GM12873 (cell line): ENCODE measurements at regions not wholly inside any gene's neighbourhood (a gene's known extent, or its start where the extent isn't known, plus 50 kb on each side); places are given as distances from the start of the nearest gene placed in this dataset.

Experiments
- TF ChIP-seq, protein P1 (sequence below): IDR thresholded peaks from 2 replicates; pipeline ENCODE4 v1.5.1; 2012; ENCODE audit warnings: low read depth, mild to moderate bottlenecking, moderate library complexity, low read length, control low read depth; ENCODE audit not compliant: insufficient read depth; ENCODE audit errors: missing control alignments

- TF ChIP-seq, protein P1, sequence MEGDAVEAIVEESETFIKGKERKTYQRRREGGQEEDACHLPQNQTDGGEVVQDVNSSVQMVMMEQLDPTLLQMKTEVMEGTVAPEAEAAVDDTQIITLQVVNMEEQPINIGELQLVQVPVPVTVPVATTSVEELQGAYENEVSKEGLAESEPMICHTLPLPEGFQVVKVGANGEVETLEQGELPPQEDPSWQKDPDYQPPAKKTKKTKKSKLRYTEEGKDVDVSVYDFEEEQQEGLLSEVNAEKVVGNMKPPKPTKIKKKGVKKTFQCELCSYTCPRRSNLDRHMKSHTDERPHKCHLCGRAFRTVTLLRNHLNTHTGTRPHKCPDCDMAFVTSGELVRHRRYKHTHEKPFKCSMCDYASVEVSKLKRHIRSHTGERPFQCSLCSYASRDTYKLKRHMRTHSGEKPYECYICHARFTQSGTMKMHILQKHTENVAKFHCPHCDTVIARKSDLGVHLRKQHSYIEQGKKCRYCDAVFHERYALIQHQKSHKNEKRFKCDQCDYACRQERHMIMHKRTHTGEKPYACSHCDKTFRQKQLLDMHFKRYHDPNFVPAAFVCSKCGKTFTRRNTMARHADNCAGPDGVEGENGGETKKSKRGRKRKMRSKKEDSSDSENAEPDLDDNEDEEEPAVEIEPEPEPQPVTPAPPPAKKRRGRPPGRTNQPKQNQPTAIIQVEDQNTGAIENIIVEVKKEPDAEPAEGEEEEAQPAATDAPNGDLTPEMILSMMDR = no peak
Measured at GRCh38 chr6:66230591-66230990, 523.6 kb upstream of the EYS start.

- TF ChIP-seq, protein P1 = no peak
Measured at GRCh38 chr6:66226109-66226508, 519.1 kb upstream of the EYS start.

GRCh38 chr6:66210964-66211363, 503.9 kb upstream of the EYS start:
- TF ChIP-seq, protein P1 = no peak

DNA sequence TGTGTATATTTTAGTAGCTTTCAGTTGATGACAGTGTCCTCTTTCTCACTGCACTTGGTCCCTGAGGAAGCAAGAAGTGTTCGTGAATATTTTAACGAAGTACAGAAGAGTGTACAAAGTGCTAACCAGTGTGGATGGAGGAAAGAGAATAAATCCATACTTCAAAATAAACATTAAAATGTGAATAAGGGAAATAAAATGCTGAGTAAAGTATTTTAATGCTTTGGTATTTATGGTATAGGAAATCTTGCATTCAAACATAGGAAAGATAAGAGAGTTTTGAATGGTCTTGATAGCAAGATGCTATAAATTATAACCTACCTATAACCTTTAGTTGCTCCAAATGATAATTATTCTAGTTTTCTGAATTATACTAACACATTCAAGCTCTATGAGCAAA, 493.4 kb upstream of the EYS start:
- TF ChIP-seq, protein P1 = no peak

- TF ChIP-seq, protein P1 = no peak
Measured at GRCh38 chr6:66199171-66199570, 492.1 kb upstream of the EYS start.

- TF ChIP-seq, protein P1 = no peak
Measured at GRCh38 chr6:66198062-66198624, 491.1 kb upstream of the EYS start.

DNA sequence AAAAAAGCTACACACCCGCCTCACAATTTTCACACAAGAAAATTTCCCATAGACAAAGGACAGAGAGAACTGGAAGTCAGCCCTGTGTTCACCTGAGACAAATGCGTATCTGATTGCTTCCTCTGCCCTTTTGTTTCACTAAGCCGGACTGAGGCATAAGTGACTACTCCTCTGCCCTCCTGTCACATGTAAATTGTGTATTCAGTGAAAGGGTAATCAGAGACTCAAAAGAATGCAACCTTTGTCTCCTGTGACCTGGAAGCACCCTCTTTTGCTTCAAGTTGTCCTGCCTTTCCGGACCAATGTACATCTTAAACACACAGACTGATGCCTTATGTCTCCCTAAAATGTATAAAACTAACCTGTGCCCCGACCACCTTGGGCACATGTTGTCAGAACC, 483.8 kb upstream of the EYS start:
- TF ChIP-seq, protein P1 = no peak

- TF ChIP-seq, protein P1 = no peak
Measured at GRCh38 chr6:66189915-66190314, 482.9 kb upstream of the EYS start.
